ENCODE measurements at regions not wholly inside any gene's neighbourhood (a gene's known extent, or its start where the extent isn't known, plus 50 kb on each side); places are given as distances from the start of the nearest gene placed in this dataset.
"Not testable (repeated sequence)": the region's sequence is repeated elsewhere in the genome, so short reads cannot be mapped to it uniquely, and the experiment has no call there.

GRCh38 chr7:118902600-118902999, 678.1 kb downstream of the ANKRD7 start:
- DNase-seq (ENCODE audit: low spot score) = no peak
- H3K9ac ChIP-seq (ENCODE audit: low read depth in 1 of 2, low read length in 2 of 2) = no peak overlapping the region
- H3K9me3 ChIP-seq (ENCODE audit: control insufficient read depth in 4 of 4, low read length in 3 of 4) = no peaks in the 10 kb centered on the region
- TF ChIP-seq RXRA (IDR thresholded peaks at IDR 0.05) = no peak
- TF ChIP-seq CTCF (IDR thresholded peaks at IDR 0.05; ENCODE audit: low read depth, low read length, missing input control) = no peak
- TF ChIP-seq FOXA1 (IDR thresholded peaks at IDR 0.05) = no peak
- TF ChIP-seq ZBTB33 (IDR thresholded peaks at IDR 0.05) = no peak
- no peak for TF ChIP-seq JUND (IDR thresholded peaks at IDR 0.05)
- TF ChIP-seq EGR1 (IDR thresholded peaks at IDR 0.05; ENCODE audit: low read depth in 2 of 2) = no peak
- TF ChIP-seq TAF1 (conservative IDR thresholded peaks at IDR 0.05) = no peak
- TF ChIP-seq MAX (IDR thresholded peaks at IDR 0.05) = no peak
- TF ChIP-seq HNF4G (IDR thresholded peaks at IDR 0.05) = no peak
- TF ChIP-seq YY1 (IDR thresholded peaks at IDR 0.05) = no peak
- no peak for TF ChIP-seq SP1 (IDR thresholded peaks at IDR 0.05)
- no peak for TF ChIP-seq REST (IDR thresholded peaks at IDR 0.05)
- TF ChIP-seq FOXA2 (IDR thresholded peaks at IDR 0.05) = no peak
- no peak for TF ChIP-seq HNF4A (conservative IDR thresholded peaks at IDR 0.05)
- H3K4me1 ChIP-seq (ENCODE audit: control insufficient read depth in 4 of 4, insufficient read depth in 4 of 4, low read length in 3 of 4) = no peaks in the 10 kb centered on the region
- no peaks in the 10 kb centered on the region for H3K27me3 ChIP-seq (ENCODE audit: control insufficient read depth in 4 of 4, insufficient read depth in 4 of 4, low read length in 3 of 4)
- H3K36me3 ChIP-seq (ENCODE audit: control insufficient read depth in 4 of 4, insufficient read depth in 3 of 4, low read depth in 1 of 4, low read length in 3 of 4) = no peaks in the 10 kb centered on the region
- 80% methylated on average over 3 of the region's 3 CpGs for WGBS
- no peak overlapping the region for H3K4me3 ChIP-seq (ENCODE audit: low read depth in 1 of 3, low read length in 3 of 3)
- H3K27ac ChIP-seq (ENCODE audit: low read depth in 1 of 2, low read length in 2 of 2) = no peak overlapping the region

GRCh38 chr7:118907911-118908527, 683.5 kb downstream of the ANKRD7 start:
- WGBS = 89% methylated on average over 8 of the region's 8 CpGs
- no peak overlapping the region for H3K27ac ChIP-seq (ENCODE audit: low read depth in 1 of 2, low read length in 2 of 2)
- no peak overlapping the region for H3K9ac ChIP-seq (ENCODE audit: low read depth in 1 of 2, low read length in 2 of 2)
- DNase-seq (ENCODE audit: low spot score) = no peak
- no peaks in the 10 kb centered on the region for H3K4me1 ChIP-seq (ENCODE audit: control insufficient read depth in 4 of 4, insufficient read depth in 4 of 4, low read length in 3 of 4)
- no peak overlapping the region for H3K4me3 ChIP-seq (ENCODE audit: low read depth in 1 of 3, low read length in 3 of 3)
- H3K36me3 ChIP-seq (ENCODE audit: control insufficient read depth in 4 of 4, insufficient read depth in 3 of 4, low read depth in 1 of 4, low read length in 3 of 4) = no peaks in the 10 kb centered on the region
- no peak for TF ChIP-seq YY1 (IDR thresholded peaks at IDR 0.05)
- TF ChIP-seq MAX (IDR thresholded peaks at IDR 0.05) = no peak
- no peak for TF ChIP-seq RAD21 (IDR thresholded peaks at IDR 0.05)
- no peak for TF ChIP-seq CTCF (IDR thresholded peaks at IDR 0.05; ENCODE audit: low read depth, low read length, missing input control)
- no peak for TF ChIP-seq HNF4A (conservative IDR thresholded peaks at IDR 0.05)
- no peak for TF ChIP-seq JUND (IDR thresholded peaks at IDR 0.05)
- no peak for TF ChIP-seq NR2F2 (IDR thresholded peaks at IDR 0.05)
- H3K9me3 ChIP-seq (ENCODE audit: control insufficient read depth in 4 of 4, low read length in 3 of 4) = no peaks in the 10 kb centered on the region
- no peaks in the 10 kb centered on the region for H3K27me3 ChIP-seq (ENCODE audit: control insufficient read depth in 4 of 4, insufficient read depth in 4 of 4, low read length in 3 of 4)

- H3K9me3 ChIP-seq (ENCODE audit: control insufficient read depth in 4 of 4, low read length in 3 of 4); H3K4me3 ChIP-seq (ENCODE audit: low read depth in 1 of 3, low read length in 3 of 3); H3K27me3 ChIP-seq (ENCODE audit: control insufficient read depth in 4 of 4, insufficient read depth in 4 of 4, low read length in 3 of 4); H3K36me3 ChIP-seq (ENCODE audit: control insufficient read depth in 4 of 4, insufficient read depth in 3 of 4, low read depth in 1 of 4, low read length in 3 of 4); H3K4me1 ChIP-seq (ENCODE audit: control insufficient read depth in 4 of 4, insufficient read depth in 4 of 4, low read length in 3 of 4); H3K9ac ChIP-seq (ENCODE audit: low read depth in 1 of 2, low read length in 2 of 2); DNase-seq (ENCODE audit: low spot score); H3K27ac ChIP-seq (ENCODE audit: low read depth in 1 of 2, low read length in 2 of 2): not testable (repeated sequence)
- 93% methylated on average over 3 of the region's 3 CpGs for WGBS
These were observed 691.6 kb downstream of the ANKRD7 start for GRCh38 chr7:118916120-118916519.

Measured in liver (tissue), 8 donors.